Fibroblast of lung (primary cell): ENCODE measurements at regions not wholly inside any gene's neighbourhood (a gene's known extent, or its start where the extent isn't known, plus 50 kb on each side); places are given as distances from the start of the nearest gene placed in this dataset.

Experiments
- CTCF ChIP-seq, 2 donors: IDR thresholded peaks in 1 of 2; conservative IDR thresholded peaks in 1 of 2; 1 replicate in 1 of 2; 2 replicates in 1 of 2; pipeline ENCODE4 v1.5.1; 2011 to 2012; ENCODE audit warnings: low read length in 2 of 2, control low read depth in 1 of 2, inconsistent platforms in 1 of 2, low read depth in 1 of 2, mild to moderate bottlenecking in 1 of 2
- EZH2 ChIP-seq: IDR thresholded peaks from 2 replicates; pipeline ENCODE4 v1.5.1; 2012; ENCODE audit warnings: low read length, control low read depth, mild to moderate bottlenecking; ENCODE audit errors: missing control alignments

- no peak for TF ChIP-seq CTCF (conservative IDR thresholded peaks at IDR 0.05 in 1 of 2, IDR thresholded peaks at IDR 0.05 in 1 of 2; ENCODE audit: low read depth in 1 of 2, low read length in 2 of 2)
- no peak for TF ChIP-seq EZH2
These were observed 542.3 kb downstream of the EDEM1 start for GRCh38 chr3:5729852-5730251.
